Activated CD8-positive, alpha-beta T cell treated with anti-CD3 and anti-CD28 coated beads, Interleukin-2, amount 10 ng/mL, durations not matched to agents 7 days and 5 days (primary cell): ENCODE measurements at regions not wholly inside any gene's neighbourhood (a gene's known extent, or its start where the extent isn't known, plus 50 kb on each side); places are given as distances from the start of the nearest gene placed in this dataset.

Experiments used
- ATAC-seq: fragments of 150-1000 bp; cut with Tn5 transposase; one replicate; pipeline ENCODE4 v1.10.0; 2021; ENCODE audit warnings: moderate library complexity
- CTCF ChIA-PET: fragments of 350-600 bp; sonication (Branson Sonifier 250); formaldehyde crosslinking; loops from one replicate; lab custom pipeline; 2021; ENCODE audit warnings: antibody characterized with exemption; lab: Charles Lee
- POLR2A ChIA-PET: fragments of 350-600 bp; sonication (Branson Sonifier 250); formaldehyde crosslinking; loops from one replicate; lab custom pipeline; 2021; ENCODE audit warnings: antibody characterized with exemption; lab: Charles Lee
- DNase-seq: peaks from one replicate; pipeline ENCODE4 v3.0.0-alpha.2; 2020
- H3K27ac Mint-ChIP-seq: one replicate; pipeline ENCODE4 v1.8.0; 2021; ENCODE audit warnings: mild to moderate bottlenecking, mixed read lengths
- H3K27me3 Mint-ChIP-seq: one replicate; pipeline ENCODE4 v1.8.0; 2021; ENCODE audit warnings: low read depth, mixed read lengths
- H3K36me3 Mint-ChIP-seq: one replicate; pipeline ENCODE4 v1.8.0; 2021; ENCODE audit warnings: low read depth, mixed read lengths
- H3K4me1 Mint-ChIP-seq: one replicate; pipeline ENCODE4 v1.8.0; 2021; ENCODE audit warnings: low read depth, mixed read lengths
- H3K4me3 Mint-ChIP-seq: one replicate; pipeline ENCODE4 v1.8.0; 2021; ENCODE audit warnings: mild to moderate bottlenecking, mixed read lengths
- H3K9me3 Mint-ChIP-seq: one replicate; pipeline ENCODE4 v1.8.0; 2022; ENCODE audit warnings: mixed read lengths; ENCODE audit not compliant: insufficient read depth

DNA sequence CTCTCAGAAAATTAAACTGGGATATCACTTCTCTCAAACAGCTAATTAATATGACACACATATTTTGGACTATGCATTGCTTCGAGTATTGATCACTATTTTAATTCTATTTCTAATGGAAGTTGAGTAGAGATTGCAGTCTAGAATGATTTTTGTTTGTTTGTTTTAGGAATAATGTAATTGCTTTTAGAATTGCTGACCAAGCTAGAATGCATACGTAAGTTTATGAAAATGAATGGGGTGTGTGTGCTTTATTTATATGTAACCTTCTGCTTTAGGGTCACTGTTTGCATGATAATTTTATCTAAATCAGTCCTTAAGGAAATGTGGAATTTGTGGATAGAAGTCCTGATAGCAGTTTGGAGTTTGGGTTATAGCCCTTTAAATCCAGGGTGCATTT lies 371.4 kb downstream of the NR2F2 start:
- CTCF ChIA-PET = no interaction called here
- ATAC-seq = no peak
- Mint-ChIP-seq H3K36me3 (no peaks in the 10 kb centered on the region), H3K9me3 (no peaks in the 10 kb centered on the region), H3K4me1 (no peaks in the 10 kb centered on the region), H3K4me3 (no peak overlapping the region), H3K27ac (no peak overlapping the region), H3K27me3 (no peaks in the 10 kb centered on the region)
- POLR2A ChIA-PET = no interaction called here
- no peak for DNase-seq

GRCh38 chr15:96702589-96702988 lies 372.1 kb downstream of the NR2F2 start:
- no peaks in the 10 kb centered on the region for H3K9me3 Mint-ChIP-seq
- ChIA-PET CTCF (no interaction called here), POLR2A (no interaction called here)
- ATAC-seq = no peak
- no peaks in the 10 kb centered on the region for H3K27me3 Mint-ChIP-seq
- DNase-seq = no peak
- no peak overlapping the region for H3K4me3 Mint-ChIP-seq
- no peaks in the 10 kb centered on the region for H3K4me1 Mint-ChIP-seq
- H3K27ac Mint-ChIP-seq = no peak overlapping the region
- no peaks in the 10 kb centered on the region for H3K36me3 Mint-ChIP-seq

- no peaks in the 10 kb centered on the region for H3K36me3 Mint-ChIP-seq
- no peak overlapping the region for H3K27ac Mint-ChIP-seq
- no peaks in the 10 kb centered on the region for H3K9me3 Mint-ChIP-seq
- POLR2A ChIA-PET = no interaction called here
- DNase-seq (no peak), ATAC-seq (no peak)
- H3K27me3 Mint-ChIP-seq = no peaks in the 10 kb centered on the region
- CTCF ChIA-PET = no interaction called here
- H3K4me1 Mint-ChIP-seq = no peaks in the 10 kb centered on the region
- H3K4me3 Mint-ChIP-seq = no peak overlapping the region
Observed at GRCh38 chr15:96703091-96703490, 372.6 kb downstream of the NR2F2 start.

DNA sequence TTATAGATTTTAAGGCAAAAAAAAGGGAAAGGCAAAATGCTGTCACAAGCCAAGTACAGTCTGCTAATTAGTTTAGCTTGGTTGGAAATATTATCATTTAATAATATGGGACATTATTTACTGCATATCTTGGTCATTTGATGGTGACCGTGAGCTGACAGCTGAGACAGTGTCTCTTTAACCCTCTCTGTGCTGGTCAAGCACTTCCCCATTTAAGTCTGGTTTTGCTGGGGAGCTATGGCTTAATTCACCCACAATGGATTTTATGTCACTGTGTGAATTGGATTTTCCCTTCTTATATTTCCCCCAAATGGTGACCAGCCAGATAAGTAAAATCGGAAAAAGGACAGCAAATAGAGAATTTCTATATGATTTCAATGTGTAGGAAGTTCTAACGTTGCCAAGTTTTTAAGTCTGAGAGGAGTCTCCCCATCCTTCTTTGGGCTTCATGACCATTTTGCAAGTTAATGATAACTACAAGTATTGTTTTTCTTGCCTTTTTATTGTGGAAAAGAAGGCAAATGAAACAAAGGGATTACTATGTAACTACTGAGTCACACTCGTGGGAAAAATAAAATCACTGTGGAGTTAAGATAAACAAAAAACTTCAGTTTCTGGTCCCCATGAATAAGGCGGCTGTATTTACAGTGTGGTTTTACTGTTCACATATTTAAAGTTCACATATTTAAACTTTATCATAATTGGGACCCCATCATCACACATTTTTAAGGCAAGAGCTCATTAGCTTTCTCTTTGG lies 373.5 kb downstream of the NR2F2 start:
- Mint-ChIP-seq H3K4me3 (no peak overlapping the region), H3K36me3 (no peaks in the 10 kb centered on the region), H3K4me1 (no peaks in the 10 kb centered on the region), H3K9me3 (no peaks in the 10 kb centered on the region), H3K27me3 (no peaks in the 10 kb centered on the region), H3K27ac (no peak overlapping the region)
- POLR2A ChIA-PET = no interaction called here
- no peak for ATAC-seq
- CTCF ChIA-PET = no interaction called here
- DNase-seq = no peak

- H3K4me3 Mint-ChIP-seq = no peak overlapping the region
Observed at GRCh38 chr15:96716075-96716474, 385.6 kb downstream of the NR2F2 start.

GRCh38 chr15:96716478-96716877 lies 386.0 kb downstream of the NR2F2 start:
- no peak for ATAC-seq
- H3K4me3 Mint-ChIP-seq = no peak overlapping the region
- no peak overlapping the region for H3K27ac Mint-ChIP-seq
- no peaks in the 10 kb centered on the region for H3K27me3 Mint-ChIP-seq
- ChIA-PET CTCF (no interaction called here), POLR2A (no interaction called here)
- H3K4me1 Mint-ChIP-seq = no peaks in the 10 kb centered on the region
- DNase-seq = no peak
- no peaks in the 10 kb centered on the region for H3K36me3 Mint-ChIP-seq
- no peaks in the 10 kb centered on the region for H3K9me3 Mint-ChIP-seq

More at GRCh38 chr15:96716075-96716474, 385.6 kb downstream of the NR2F2 start:
- no peaks in the 10 kb centered on the region for H3K4me1 Mint-ChIP-seq
- ATAC-seq (no peak), DNase-seq (no peak)
- H3K36me3 Mint-ChIP-seq = no peaks in the 10 kb centered on the region
- H3K27me3 Mint-ChIP-seq = no peaks in the 10 kb centered on the region
- CTCF ChIA-PET = no interaction called here
- no peaks in the 10 kb centered on the region for H3K9me3 Mint-ChIP-seq
- no peak overlapping the region for H3K27ac Mint-ChIP-seq
- POLR2A ChIA-PET = no interaction called here

DNA sequence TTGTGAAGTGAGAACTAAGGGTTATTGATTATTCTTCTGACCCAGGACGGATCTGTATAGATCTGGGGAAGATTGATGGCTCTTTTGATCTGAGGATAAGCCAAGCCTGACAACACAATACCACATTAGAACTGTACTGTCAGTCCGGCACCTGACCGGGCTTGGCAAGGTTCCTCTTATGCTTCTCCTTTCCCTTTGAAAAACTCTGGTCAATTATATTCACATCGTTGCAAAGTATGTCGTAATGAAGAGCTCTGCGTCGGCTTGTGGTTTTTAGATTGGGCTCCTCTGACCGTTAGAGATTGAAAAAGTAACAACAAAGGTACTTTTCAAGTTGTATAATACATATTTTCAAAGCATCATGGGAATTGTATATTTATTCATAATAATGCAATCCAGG lies 389.8 kb downstream of the NR2F2 start:
- DNase-seq = no peak
- Mint-ChIP-seq H3K27me3 (no peaks in the 10 kb centered on the region), H3K9me3 (no peaks in the 10 kb centered on the region), H3K36me3 (no peaks in the 10 kb centered on the region), H3K4me1 (no peaks in the 10 kb centered on the region), H3K4me3 (no peak overlapping the region), H3K27ac (no peak overlapping the region)
- ChIA-PET CTCF (no interaction called here), POLR2A (no interaction called here)
- no peak for ATAC-seq

DNA sequence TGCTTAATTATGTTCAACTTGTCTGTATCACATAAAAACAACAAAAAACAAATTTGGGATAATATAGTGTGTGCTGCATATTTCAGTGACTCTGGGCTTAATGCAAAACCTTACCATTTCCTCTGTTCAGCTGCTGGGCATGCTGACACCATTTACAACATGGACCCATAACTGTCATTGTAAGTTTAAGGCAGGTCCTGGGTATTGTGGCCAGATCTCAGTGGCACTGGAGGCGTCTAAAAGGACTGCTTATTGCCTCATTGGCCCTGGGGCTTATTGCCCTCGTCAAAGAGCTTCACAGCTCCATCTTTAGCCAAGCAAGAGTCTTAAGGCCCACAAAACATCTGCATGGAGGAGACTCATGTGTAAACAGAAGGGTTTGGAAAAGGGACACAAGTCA lies 390.2 kb downstream of the NR2F2 start:
- Mint-ChIP-seq H3K4me1 (no peaks in the 10 kb centered on the region), H3K9me3 (no peaks in the 10 kb centered on the region), H3K27ac (no peak overlapping the region), H3K36me3 (no peaks in the 10 kb centered on the region), H3K4me3 (no peak overlapping the region), H3K27me3 (no peaks in the 10 kb centered on the region)
- DNase-seq = no peak
- ChIA-PET POLR2A (no interaction called here), CTCF (no interaction called here)
- ATAC-seq = no peak

GRCh38 chr15:96728591-96728990 lies 398.1 kb downstream of the NR2F2 start:
- Mint-ChIP-seq H3K9me3 (peaks cover 4% of the 10 kb centered on the region), H3K4me1 (no peaks in the 10 kb centered on the region), H3K36me3 (no peaks in the 10 kb centered on the region), H3K27ac (no peak overlapping the region), H3K4me3 (no peak overlapping the region), H3K27me3 (no peaks in the 10 kb centered on the region)
- ATAC-seq (no peak), DNase-seq (no peak)
- ChIA-PET POLR2A (no interaction called here), CTCF (no interaction called here)

DNA sequence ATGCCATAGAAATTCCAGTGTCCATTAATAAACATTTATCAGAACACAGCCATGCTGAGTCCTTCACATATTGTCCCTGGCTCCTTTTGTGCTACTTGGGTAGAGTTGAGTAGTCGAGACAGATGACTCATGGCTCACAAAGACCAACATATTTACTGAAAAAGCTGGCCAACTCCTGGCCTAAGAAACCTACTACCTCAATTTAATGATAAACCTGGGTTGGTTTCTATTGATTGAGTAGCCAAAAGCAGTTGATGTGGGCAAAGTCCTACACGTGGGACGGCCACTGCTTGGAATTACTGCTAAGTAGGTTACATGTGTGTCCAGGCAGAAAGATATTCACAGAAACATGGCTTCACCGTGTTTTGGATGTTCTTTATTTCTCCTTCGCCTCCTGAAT lies 402.2 kb downstream of the NR2F2 start:
- POLR2A ChIA-PET = no interaction called here
- CTCF ChIA-PET = no interaction called here
- H3K4me3 Mint-ChIP-seq = no peak overlapping the region
- no peaks in the 10 kb centered on the region for H3K36me3 Mint-ChIP-seq
- DNase-seq = no peak
- no peaks in the 10 kb centered on the region for H3K27me3 Mint-ChIP-seq
- ATAC-seq = no peak
- no peaks in the 10 kb centered on the region for H3K4me1 Mint-ChIP-seq
- H3K27ac Mint-ChIP-seq = no peak overlapping the region
- peaks cover 4% of the 10 kb centered on the region for H3K9me3 Mint-ChIP-seq

- no peak for ATAC-seq
- Mint-ChIP-seq H3K4me3 (no peak overlapping the region), H3K36me3 (no peaks in the 10 kb centered on the region), H3K27ac (no peak overlapping the region), H3K27me3 (no peaks in the 10 kb centered on the region), H3K4me1 (no peaks in the 10 kb centered on the region), H3K9me3 (peaks cover 4% of the 10 kb centered on the region)
- POLR2A ChIA-PET = no interaction called here
- DNase-seq = no peak
- CTCF ChIA-PET = no interaction called here
Observed at GRCh38 chr15:96733721-96734120, 403.2 kb downstream of the NR2F2 start.

- H3K9me3 Mint-ChIP-seq = peaks cover 4% of the 10 kb centered on the region
- DNase-seq = no peak
- no peaks in the 10 kb centered on the region for H3K27me3 Mint-ChIP-seq
- no peak for ATAC-seq
- H3K27ac Mint-ChIP-seq = no peak overlapping the region
- no peak overlapping the region for H3K4me3 Mint-ChIP-seq
- no peaks in the 10 kb centered on the region for H3K4me1 Mint-ChIP-seq
- CTCF ChIA-PET = no interaction called here
- POLR2A ChIA-PET = no interaction called here
- H3K36me3 Mint-ChIP-seq = no peaks in the 10 kb centered on the region
Observed at GRCh38 chr15:96735632-96736240, 405.2 kb downstream of the NR2F2 start.

GRCh38 chr15:96736384-96736783 lies 405.9 kb downstream of the NR2F2 start:
- Mint-ChIP-seq H3K27ac (no peak overlapping the region), H3K9me3 (peaks cover 4% of the 10 kb centered on the region), H3K27me3 (no peaks in the 10 kb centered on the region), H3K4me3 (no peak overlapping the region), H3K36me3 (no peaks in the 10 kb centered on the region), H3K4me1 (no peaks in the 10 kb centered on the region)
- CTCF ChIA-PET = no interaction called here
- DNase-seq = no peak
- no peak for ATAC-seq
- POLR2A ChIA-PET = no interaction called here
